ENCODE measurements at regions not wholly inside any gene's neighbourhood (a gene's known extent, or its start where the extent isn't known, plus 50 kb on each side); places are given as distances from the start of the nearest gene placed in this dataset.

DNA sequence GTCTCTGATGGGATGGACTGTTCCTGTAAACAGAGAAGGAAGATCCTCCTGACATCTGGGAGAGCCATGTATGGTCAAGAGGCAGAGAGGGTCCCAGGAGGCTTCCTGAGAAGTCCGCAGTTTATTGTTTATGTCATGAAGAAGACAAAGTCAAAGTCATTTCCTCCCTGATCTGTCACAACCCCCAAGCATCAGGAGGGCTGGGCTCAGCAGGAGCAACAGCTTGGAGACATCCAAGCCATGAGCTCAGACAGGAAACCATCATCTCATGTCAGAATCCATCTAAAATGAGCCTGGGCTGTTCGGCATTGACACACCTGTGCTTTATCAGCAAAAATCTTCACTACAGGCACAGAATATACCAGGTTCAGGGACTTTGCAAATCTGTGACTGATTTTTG is 325.0 kb upstream of the MSX2 start:
- Histone ChIP-seq H3K27me3 (ENCODE audit: control insufficient read depth, insufficient read depth, low read length) (no peaks in the 10 kb centered on the region), H4K20me1 (ENCODE audit: control insufficient read depth, extremely low read depth, insufficient read depth, low read length) (no peaks in the 10 kb centered on the region), H3K9ac (ENCODE audit: insufficient read depth, low read length) (no peak overlapping the region), H2AFZ (ENCODE audit: low read length) (no peak overlapping the region), H3K27ac (ENCODE audit: insufficient read depth, low read length) (no peak overlapping the region), H3K4me2 (ENCODE audit: extremely low read depth, insufficient read depth, low read length) (no peak overlapping the region), H3K9me3 (ENCODE audit: control insufficient read depth, insufficient read depth, low read depth, low read length) (no peaks in the 10 kb centered on the region), H3K36me3 (ENCODE audit: control insufficient read depth, insufficient read depth, low read length) (no peaks in the 10 kb centered on the region), H3K4me3 (replicated peaks in 1 of 4; ENCODE audit: control extremely low read depth in 1 of 4, insufficient read depth in 1 of 4, low read depth in 3 of 4, low read length in 4 of 4) (no peak overlapping the region), H3K79me2 (ENCODE audit: control insufficient read depth, insufficient read depth, low read length) (no peaks in the 10 kb centered on the region), H3K4me1 (ENCODE audit: control insufficient read depth, extremely low read depth, insufficient read depth, low read length) (no peaks in the 10 kb centered on the region)
- DNase-seq (ENCODE audit: low read depth in 2 of 2), result no peak
- TF ChIP-seq EZH2 (IDR thresholded peaks at IDR 0.05; ENCODE audit: low read length, missing control alignments), result no peak
- TF ChIP-seq, protein P1, sequence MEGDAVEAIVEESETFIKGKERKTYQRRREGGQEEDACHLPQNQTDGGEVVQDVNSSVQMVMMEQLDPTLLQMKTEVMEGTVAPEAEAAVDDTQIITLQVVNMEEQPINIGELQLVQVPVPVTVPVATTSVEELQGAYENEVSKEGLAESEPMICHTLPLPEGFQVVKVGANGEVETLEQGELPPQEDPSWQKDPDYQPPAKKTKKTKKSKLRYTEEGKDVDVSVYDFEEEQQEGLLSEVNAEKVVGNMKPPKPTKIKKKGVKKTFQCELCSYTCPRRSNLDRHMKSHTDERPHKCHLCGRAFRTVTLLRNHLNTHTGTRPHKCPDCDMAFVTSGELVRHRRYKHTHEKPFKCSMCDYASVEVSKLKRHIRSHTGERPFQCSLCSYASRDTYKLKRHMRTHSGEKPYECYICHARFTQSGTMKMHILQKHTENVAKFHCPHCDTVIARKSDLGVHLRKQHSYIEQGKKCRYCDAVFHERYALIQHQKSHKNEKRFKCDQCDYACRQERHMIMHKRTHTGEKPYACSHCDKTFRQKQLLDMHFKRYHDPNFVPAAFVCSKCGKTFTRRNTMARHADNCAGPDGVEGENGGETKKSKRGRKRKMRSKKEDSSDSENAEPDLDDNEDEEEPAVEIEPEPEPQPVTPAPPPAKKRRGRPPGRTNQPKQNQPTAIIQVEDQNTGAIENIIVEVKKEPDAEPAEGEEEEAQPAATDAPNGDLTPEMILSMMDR (conservative IDR thresholded peaks at IDR 0.05 in 1 of 2, IDR thresholded peaks at IDR 0.05 in 1 of 2; ENCODE audit: low read depth in 1 of 2, low read length in 2 of 2), result no peak

DNA sequence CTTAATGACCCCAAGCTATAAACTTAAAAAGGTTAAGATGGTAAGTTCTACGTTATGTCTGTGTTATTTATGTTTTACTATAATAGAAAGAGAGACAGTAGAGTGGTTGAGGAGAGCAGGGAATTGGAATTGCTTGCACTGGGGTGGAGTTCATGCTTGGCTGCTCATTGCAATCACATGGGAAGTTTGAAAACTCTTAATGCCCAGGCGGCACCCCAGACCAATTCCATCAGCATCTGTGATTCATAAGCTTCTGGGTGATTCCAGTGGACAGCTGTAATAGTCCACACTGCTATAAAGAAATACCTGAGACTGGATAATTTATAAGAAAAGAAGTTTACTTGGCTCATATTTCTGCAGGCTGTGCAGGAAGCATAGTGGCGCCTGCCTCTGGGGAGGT is 323.9 kb upstream of the MSX2 start:
- Histone ChIP-seq H3K36me3 (ENCODE audit: control insufficient read depth, insufficient read depth, low read length) (no peaks in the 10 kb centered on the region), H3K27me3 (ENCODE audit: control insufficient read depth, insufficient read depth, low read length) (no peaks in the 10 kb centered on the region), H4K20me1 (ENCODE audit: control insufficient read depth, extremely low read depth, insufficient read depth, low read length) (no peaks in the 10 kb centered on the region), H3K4me3 (replicated peaks in 1 of 4; ENCODE audit: control extremely low read depth in 1 of 4, insufficient read depth in 1 of 4, low read depth in 3 of 4, low read length in 4 of 4) (no peak overlapping the region), H2AFZ (ENCODE audit: low read length) (no peak overlapping the region), H3K9me3 (ENCODE audit: control insufficient read depth, insufficient read depth, low read depth, low read length) (no peaks in the 10 kb centered on the region), H3K27ac (ENCODE audit: insufficient read depth, low read length) (no peak overlapping the region), H3K79me2 (ENCODE audit: control insufficient read depth, insufficient read depth, low read length) (no peaks in the 10 kb centered on the region), H3K4me1 (ENCODE audit: control insufficient read depth, extremely low read depth, insufficient read depth, low read length) (no peaks in the 10 kb centered on the region), H3K9ac (ENCODE audit: insufficient read depth, low read length) (no peak overlapping the region), H3K4me2 (ENCODE audit: extremely low read depth, insufficient read depth, low read length) (no peak overlapping the region)
- DNase-seq (ENCODE audit: low read depth in 2 of 2), result no peak
- TF ChIP-seq, protein P1 (conservative IDR thresholded peaks at IDR 0.05 in 1 of 2, IDR thresholded peaks at IDR 0.05 in 1 of 2; ENCODE audit: low read depth in 1 of 2, low read length in 2 of 2), result no peak
- TF ChIP-seq EZH2 (IDR thresholded peaks at IDR 0.05; ENCODE audit: low read length, missing control alignments), result no peak

DNA sequence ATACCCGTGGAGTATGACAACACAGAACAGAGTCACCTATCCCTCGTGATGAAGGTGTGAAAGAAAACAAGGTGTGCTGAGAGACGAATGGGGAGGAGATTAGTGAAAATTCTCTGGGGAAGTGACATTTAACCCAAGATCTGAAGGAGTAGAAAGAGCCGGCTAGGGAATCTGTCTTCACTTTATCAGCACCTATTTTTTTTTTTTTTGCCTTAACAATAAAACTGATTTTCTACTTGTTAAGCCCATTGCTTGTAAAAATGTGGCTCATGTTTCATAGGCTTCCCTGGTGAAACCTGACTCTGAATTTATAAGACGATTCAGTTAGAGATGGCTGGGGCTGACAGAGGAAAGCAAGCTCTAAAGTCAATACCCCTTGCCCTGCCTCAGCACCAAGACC is 322.6 kb upstream of the MSX2 start:
- H3K9ac ChIP-seq (ENCODE audit: insufficient read depth, low read length), result no peak overlapping the region
- no peaks in the 10 kb centered on the region for H3K36me3 ChIP-seq (ENCODE audit: control insufficient read depth, insufficient read depth, low read length)
- H3K4me1 ChIP-seq (ENCODE audit: control insufficient read depth, extremely low read depth, insufficient read depth, low read length), result no peaks in the 10 kb centered on the region
- no peaks in the 10 kb centered on the region for H3K9me3 ChIP-seq (ENCODE audit: control insufficient read depth, insufficient read depth, low read depth, low read length)
- H3K27me3 ChIP-seq (ENCODE audit: control insufficient read depth, insufficient read depth, low read length), result no peaks in the 10 kb centered on the region
- H3K4me3 ChIP-seq (replicated peaks in 1 of 4; ENCODE audit: control extremely low read depth in 1 of 4, insufficient read depth in 1 of 4, low read depth in 3 of 4, low read length in 4 of 4), result no peak overlapping the region
- H3K79me2 ChIP-seq (ENCODE audit: control insufficient read depth, insufficient read depth, low read length), result no peaks in the 10 kb centered on the region
- H2AFZ ChIP-seq (ENCODE audit: low read length), result no peak overlapping the region
- H3K27ac ChIP-seq (ENCODE audit: insufficient read depth, low read length), result no peak overlapping the region
- no peak for DNase-seq (ENCODE audit: low read depth in 2 of 2)
- TF ChIP-seq EZH2 (IDR thresholded peaks at IDR 0.05; ENCODE audit: low read length, missing control alignments), result no peak
- TF ChIP-seq, protein P1 (conservative IDR thresholded peaks at IDR 0.05 in 1 of 2, IDR thresholded peaks at IDR 0.05 in 1 of 2; ENCODE audit: low read depth in 1 of 2, low read length in 2 of 2), result no peak
- H4K20me1 ChIP-seq (ENCODE audit: control insufficient read depth, extremely low read depth, insufficient read depth, low read length), result no peaks in the 10 kb centered on the region
- H3K4me2 ChIP-seq (ENCODE audit: extremely low read depth, insufficient read depth, low read length), result no peak overlapping the region
